Uterus (tissue), 2 donors: ENCODE measurements at regions not wholly inside any gene's neighbourhood (a gene's known extent, or its start where the extent isn't known, plus 50 kb on each side); places are given as distances from the start of the nearest gene placed in this dataset.

Experiments used
- POLR2A ChIP-seq, 2 donors: fragments of 450-650 bp; IDR thresholded peaks; one replicate each; pipeline ENCODE4 v1.6.1; 2016; ENCODE audit warnings: antibody characterized with exemption in 2 of 2, mild to moderate bottlenecking in 1 of 2, moderate library complexity in 1 of 2
- TF ChIP-seq, protein P1 (sequence below), 4 experiments: fragments of 200-600 bp in 2 of 4; fragments of 450-650 bp in 2 of 4; sonication (generic) in 2 of 4; IDR thresholded peaks; one replicate each; pipeline ENCODE4 v1.5.1; 2016 to 2019; ENCODE audit warnings: antibody characterized with exemption in 4 of 4, mild to moderate bottlenecking in 2 of 4, moderate library complexity in 1 of 4

DNA sequence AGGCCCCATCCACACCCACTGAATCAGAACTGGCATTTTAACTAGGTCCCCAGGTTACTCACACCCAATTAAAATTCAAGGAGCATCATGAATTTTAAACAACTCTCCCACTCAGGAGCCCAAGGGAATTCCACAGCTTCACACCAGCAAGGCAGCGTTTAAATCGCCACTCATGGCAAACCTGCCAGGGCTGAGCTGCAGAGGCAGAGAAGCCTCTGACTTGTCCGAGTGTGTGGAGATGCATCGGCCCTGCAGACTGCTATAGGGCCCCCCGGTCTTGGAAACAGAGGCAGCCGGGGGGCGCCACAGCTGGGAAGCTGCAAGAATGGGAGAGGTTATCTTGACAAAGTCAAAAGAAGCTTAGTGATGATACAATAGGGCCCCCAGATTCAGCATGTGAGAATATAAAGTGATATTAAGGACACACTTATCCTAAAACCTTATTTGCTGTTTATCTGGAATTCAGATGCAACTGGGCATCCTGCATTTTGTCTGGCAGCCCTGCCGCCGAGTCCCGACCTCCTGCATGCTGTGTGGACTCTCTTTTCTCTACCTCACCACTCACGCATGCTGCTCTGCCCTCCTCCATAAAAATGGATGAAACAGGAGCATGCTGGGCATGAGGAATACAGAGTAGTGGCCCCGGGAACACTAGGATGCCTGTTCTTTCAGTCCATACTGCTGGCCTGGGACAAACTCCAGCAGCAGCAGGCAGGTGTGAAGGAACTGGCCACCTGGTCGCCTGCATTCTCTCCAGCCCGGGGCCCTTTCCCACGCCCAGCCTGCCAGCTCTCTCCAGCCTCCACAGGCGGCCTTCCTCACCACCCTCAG, 126.1 kb downstream of the PXDC1 start:
- TF ChIP-seq, protein P1, sequence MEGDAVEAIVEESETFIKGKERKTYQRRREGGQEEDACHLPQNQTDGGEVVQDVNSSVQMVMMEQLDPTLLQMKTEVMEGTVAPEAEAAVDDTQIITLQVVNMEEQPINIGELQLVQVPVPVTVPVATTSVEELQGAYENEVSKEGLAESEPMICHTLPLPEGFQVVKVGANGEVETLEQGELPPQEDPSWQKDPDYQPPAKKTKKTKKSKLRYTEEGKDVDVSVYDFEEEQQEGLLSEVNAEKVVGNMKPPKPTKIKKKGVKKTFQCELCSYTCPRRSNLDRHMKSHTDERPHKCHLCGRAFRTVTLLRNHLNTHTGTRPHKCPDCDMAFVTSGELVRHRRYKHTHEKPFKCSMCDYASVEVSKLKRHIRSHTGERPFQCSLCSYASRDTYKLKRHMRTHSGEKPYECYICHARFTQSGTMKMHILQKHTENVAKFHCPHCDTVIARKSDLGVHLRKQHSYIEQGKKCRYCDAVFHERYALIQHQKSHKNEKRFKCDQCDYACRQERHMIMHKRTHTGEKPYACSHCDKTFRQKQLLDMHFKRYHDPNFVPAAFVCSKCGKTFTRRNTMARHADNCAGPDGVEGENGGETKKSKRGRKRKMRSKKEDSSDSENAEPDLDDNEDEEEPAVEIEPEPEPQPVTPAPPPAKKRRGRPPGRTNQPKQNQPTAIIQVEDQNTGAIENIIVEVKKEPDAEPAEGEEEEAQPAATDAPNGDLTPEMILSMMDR (IDR thresholded peaks at IDR 0.05) = no peak
- TF ChIP-seq POLR2A (IDR thresholded peaks at IDR 0.05) = no peak
